Mammary epithelial cell (primary cell): ENCODE measurements at regions not wholly inside any gene's neighbourhood (a gene's known extent, or its start where the extent isn't known, plus 50 kb on each side); places are given as distances from the start of the nearest gene placed in this dataset.

ENCODE experiments used
- CTCF ChIP-seq, 2 donors: IDR thresholded peaks in 1 of 2; conservative IDR thresholded peaks in 1 of 2; 2 replicates each; pipeline ENCODE4 v1.5.1; 2011 to 2012; ENCODE audit warnings: inconsistent platforms in 2 of 2, low read length in 2 of 2, mild to moderate bottlenecking in 2 of 2, control low read depth in 1 of 2, low read depth in 1 of 2; ENCODE audit not compliant: insufficient read depth in 1 of 2; ENCODE audit errors: extremely low read depth in 1 of 2
- EZH2 ChIP-seq: IDR thresholded peaks from 2 replicates; pipeline ENCODE4 v1.6.1; 2012; ENCODE audit warnings: low read length, inconsistent platforms, borderline replicate concordance

- TF ChIP-seq CTCF (conservative IDR thresholded peaks at IDR 0.05 in 1 of 2, IDR thresholded peaks at IDR 0.05 in 1 of 2; ENCODE audit: extremely low read depth in 1 of 2, insufficient read depth in 1 of 2, low read depth in 1 of 2, low read length in 2 of 2) (no peak), EZH2 (no peak)
These were observed 290.3 kb downstream of the CHRM3 start for GRCh38 chr1:239676522-239677273.
